GM19239 (cell line): ENCODE measurements at regions not wholly inside any gene's neighbourhood (a gene's known extent, or its start where the extent isn't known, plus 50 kb on each side); places are given as distances from the start of the nearest gene placed in this dataset.

Source experiments
- DNase-seq: peaks from one replicate; pipeline ENCODE4 v3.0.0; 2011; ENCODE audit warnings: low spot score; ENCODE audit not compliant: insufficient read length
- FAIRE-seq: peaks from 2 replicates; lab custom pipeline; 2011; peaks lifted over from hg19 to GRCh38; lab: Jason Lieb, UNC

- FAIRE-seq (no peak), DNase-seq (no peak)
Observed at GRCh38 chr2:111705239-111705638, 178.8 kb downstream of the ANAPC1 start.

GRCh38 chr2:111705711-111706336 lies 178.2 kb downstream of the ANAPC1 start:
- FAIRE-seq (peak; percentile 85), DNase-seq (peak; percentile 53)

- DNase-seq, result no peak
- no peak for FAIRE-seq
Observed at GRCh38 chr2:111706481-111707001, 177.5 kb downstream of the ANAPC1 start.

- DNase-seq (no peak), FAIRE-seq (no peak)
Observed at GRCh38 chr2:111707700-111708099, 176.3 kb downstream of the ANAPC1 start.

GRCh38 chr2:111708476-111709180 lies 175.4 kb downstream of the ANAPC1 start:
- no peak for DNase-seq
- FAIRE-seq, result no peak

GRCh38 chr2:111709321-111709720 lies 174.7 kb downstream of the ANAPC1 start:
- no peak for DNase-seq
- FAIRE-seq, result no peak

- FAIRE-seq (no peak), DNase-seq (no peak)
Observed at GRCh38 chr2:111710085-111710484, 173.9 kb downstream of the ANAPC1 start.

- FAIRE-seq (no peak), DNase-seq (no peak)
Observed at GRCh38 chr2:111710613-111711012, 173.4 kb downstream of the ANAPC1 start.

GRCh38 chr2:111711270-111711669 lies 172.7 kb downstream of the ANAPC1 start:
- DNase-seq (no peak), FAIRE-seq (no peak)

- FAIRE-seq, result no peak
- DNase-seq, result no peak
Observed at GRCh38 chr2:111712361-111712760, 171.6 kb downstream of the ANAPC1 start.

GRCh38 chr2:111712940-111713515 lies 171.0 kb downstream of the ANAPC1 start:
- DNase-seq, result no peak
- FAIRE-seq, result no peak

GRCh38 chr2:111715987-111716904 lies 167.7 kb downstream of the ANAPC1 start:
- DNase-seq (no peak), FAIRE-seq (no peak)

GRCh38 chr2:111716905-111717775 lies 166.9 kb downstream of the ANAPC1 start:
- DNase-seq (no peak), FAIRE-seq (no peak)
